K562 (cell line): ENCODE measurements at regions not wholly inside any gene's neighbourhood (a gene's known extent, or its start where the extent isn't known, plus 50 kb on each side); places are given as distances from the start of the nearest gene placed in this dataset.

ENCODE experiments used
- ARID2 ChIP-seq: fragments of 450-650 bp; IDR thresholded peaks from 2 replicates; pipeline ENCODE4 v1.6.1; 2017; ENCODE audit warnings: antibody characterized with exemption, mild to moderate bottlenecking
- ESRRA ChIP-seq: fragments of 450-650 bp; IDR thresholded peaks from 2 replicates; pipeline ENCODE4 v1.6.1; 2014; ENCODE audit warnings: low read depth, mild to moderate bottlenecking, moderate library complexity, borderline replicate concordance
- GATAD2B ChIP-seq: fragments of 450-650 bp; IDR thresholded peaks from 2 replicates; pipeline ENCODE4 v1.6.1; 2017; ENCODE audit warnings: mild to moderate bottlenecking, borderline replicate concordance
- HEY1 ChIP-seq: fragments of 250-450 bp; sonication (Bioruptor Pico); IDR thresholded peaks from 2 replicates; pipeline ENCODE4 v1.5.0; 2020; ENCODE audit warnings: mild to moderate bottlenecking, moderate library complexity, borderline replicate concordance
- ILK ChIP-seq: fragments of 450-650 bp; IDR thresholded peaks from 2 replicates; pipeline ENCODE4 v1.6.1; 2016; ENCODE audit warnings: missing genetic modification characterization, low read depth, mild to moderate bottlenecking, missing compliant biosample characterization, moderate library complexity, borderline replicate concordance
- KDM4B ChIP-seq, 2 experiments: fragments of 450-650 bp in 1 of 2; sonication (generic) in 1 of 2; IDR thresholded peaks; 2 replicates each; pipeline ENCODE4 v1.6.1; 2016 to 2017; ENCODE audit warnings: borderline replicate concordance in 2 of 2, antibody characterized with exemption in 1 of 2, low read depth in 1 of 2, mild to moderate bottlenecking in 1 of 2
- NCOR1 ChIP-seq: fragments of 450-650 bp; IDR thresholded peaks from 2 replicates; pipeline ENCODE4 v1.6.1; 2016; ENCODE audit warnings: mild to moderate bottlenecking, moderate library complexity
- NFRKB ChIP-seq: fragments of 450-650 bp; IDR thresholded peaks from 2 replicates; pipeline ENCODE4 v1.6.1; 2016; ENCODE audit warnings: low read depth
- NR2C2 ChIP-seq, 2 experiments: fragments of 200-800 bp in 1 of 2; sonication (Bioruptor generic) in 1 of 2; sonication (generic) in 1 of 2; formaldehyde crosslinking in 1 of 2; IDR thresholded peaks; 2 replicates each; pipeline versions ENCODE4 v1.6.1 to v1.8.0; 2016 to 2022; ENCODE audit warnings: mild to moderate bottlenecking in 1 of 2, missing compliant biosample characterization in 1 of 2, missing genetic modification characterization in 1 of 2, missing genetic modification reagents in 1 of 2
- RBM17 ChIP-seq: fragments of 200-400 bp; formaldehyde crosslinking; IDR thresholded peaks from 2 replicates; pipeline ENCODE4 v1.6.1; 2017; ENCODE audit warnings: low read depth, mild to moderate bottlenecking, low read length, borderline replicate concordance
- SRSF7 ChIP-seq: fragments of 200-400 bp; formaldehyde crosslinking; optimal IDR thresholded peaks from 2 replicates; pipeline ENCODE3; 2017; ENCODE audit warnings: mild to moderate bottlenecking, low read depth, low read length
- TSHZ1 ChIP-seq: fragments of 250-450 bp; sonication (Bioruptor Pico); IDR thresholded peaks from 2 replicates; pipeline ENCODE4 v1.4.0; 2020; ENCODE audit warnings: mild to moderate bottlenecking, moderate library complexity
- XRCC3 ChIP-seq: fragments of 450-650 bp; IDR thresholded peaks from 2 replicates; pipeline ENCODE4 v1.6.1; 2017; ENCODE audit warnings: mild to moderate bottlenecking, moderate library complexity
- ZHX1 ChIP-seq: fragments of 150-350 bp; conservative IDR thresholded peaks from 2 replicates; pipeline ENCODE4 v1.6.1; 2014; ENCODE audit warnings: low read length
- ZNF347 ChIP-seq: fragments of 450-650 bp; formaldehyde crosslinking; IDR thresholded peaks from 2 replicates; pipeline ENCODE4 v1.4.0; 2020; ENCODE audit warnings: low read depth, mild to moderate bottlenecking, moderate library complexity
- TF ChIP-seq, protein P1 (sequence below): fragments of 450-650 bp; formaldehyde crosslinking; IDR thresholded peaks from 2 replicates; pipeline ENCODE4 v1.4.0; 2020; ENCODE audit warnings: mild to moderate bottlenecking, moderate library complexity
- TF ChIP-seq, protein P2 (sequence below): sonication (generic); formaldehyde crosslinking; IDR thresholded peaks from 2 replicates; pipeline ENCODE4 v1.8.0; 2022; ENCODE audit warnings: mild to moderate bottlenecking, missing genetic modification reagents

DNA sequence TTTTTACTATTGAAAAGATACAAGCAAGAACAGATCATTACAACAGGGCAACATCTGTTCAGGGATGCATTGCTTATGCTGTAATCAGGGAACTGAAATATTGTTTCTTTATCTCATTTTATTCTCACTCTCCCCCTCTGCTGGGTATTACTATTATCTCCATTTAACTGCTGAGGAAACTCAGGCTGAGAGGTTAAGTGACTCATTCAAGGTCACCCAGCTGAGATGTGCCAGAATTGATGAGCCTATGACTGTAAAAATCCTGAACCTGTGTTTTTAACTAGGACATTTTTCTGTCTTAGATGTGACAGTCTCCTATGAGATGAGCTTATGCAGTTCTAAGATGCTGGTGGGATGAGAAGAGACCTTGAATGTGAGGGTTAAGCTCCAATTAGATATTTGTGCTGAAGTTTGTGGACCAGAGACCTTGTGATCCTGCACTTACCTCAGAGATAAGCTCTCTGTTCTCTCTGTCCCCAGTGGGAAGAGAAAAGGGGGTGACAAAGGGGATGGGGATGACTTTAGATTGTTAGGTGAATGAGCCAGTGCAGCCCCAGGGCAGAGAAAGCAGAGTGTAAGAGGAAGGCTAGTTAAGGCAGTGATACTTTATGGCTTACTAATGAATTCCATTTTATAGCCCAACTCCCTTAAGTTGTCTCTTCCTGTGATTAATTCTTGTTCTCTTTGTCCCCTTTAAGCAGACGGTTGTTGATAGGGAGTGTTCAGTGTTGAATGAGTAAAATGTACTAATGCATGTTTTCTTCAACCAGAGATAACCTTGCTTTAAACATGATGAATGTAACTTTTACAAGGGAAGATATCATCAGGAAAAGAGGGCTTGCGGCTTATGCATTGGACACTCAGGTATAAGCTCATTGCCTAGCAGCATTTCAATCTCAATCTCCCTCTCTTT, 111.4 kb downstream of the HLX start (continued):
- TF ChIP-seq, protein P1, sequence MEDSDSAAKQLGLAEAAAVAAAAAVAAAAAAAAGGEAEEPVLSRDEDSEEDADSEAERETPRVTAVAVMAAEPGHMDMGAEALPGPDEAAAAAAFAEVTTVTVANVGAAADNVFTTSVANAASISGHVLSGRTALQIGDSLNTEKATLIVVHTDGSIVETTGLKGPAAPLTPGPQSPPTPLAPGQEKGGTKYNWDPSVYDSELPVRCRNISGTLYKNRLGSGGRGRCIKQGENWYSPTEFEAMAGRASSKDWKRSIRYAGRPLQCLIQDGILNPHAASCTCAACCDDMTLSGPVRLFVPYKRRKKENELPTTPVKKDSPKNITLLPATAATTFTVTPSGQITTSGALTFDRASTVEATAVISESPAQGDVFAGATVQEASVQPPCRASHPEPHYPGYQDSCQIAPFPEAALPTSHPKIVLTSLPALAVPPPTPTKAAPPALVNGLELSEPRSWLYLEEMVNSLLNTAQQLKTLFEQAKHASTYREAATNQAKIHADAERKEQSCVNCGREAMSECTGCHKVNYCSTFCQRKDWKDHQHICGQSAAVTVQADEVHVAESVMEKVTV (CRISPR knock-in tag) = 0 out of 2 replicates have a peak, but pooled peaks have one; percentile 28
- TF ChIP-seq NFRKB (no peak), SRSF7 (no peak), ILK (tag) (no peak), ZNF347 (CRISPR knock-in tag) (no peak), XRCC3 (no peak), ESRRA (peak; percentile 89), RBM17 (no peak), NCOR1 (0 out of 2 replicates have a peak, but pooled peaks have one; percentile 10), NR2C2 (CRISPR knock-in tag; IDR thresholded peaks at IDR 0.05) (no peak), NR2C2 (tag; IDR thresholded peaks at IDR 0.05) (0 out of 2 replicates have a peak, but pooled peaks have one; percentile 21), TSHZ1 (CRISPR knock-in tag) (no peak), GATAD2B (no peak), KDM4B (IDR thresholded peaks at IDR 0.05; ENCODE audit: borderline replicate concordance in 2 of 2, low read depth in 1 of 2) (no peak), HEY1 (no peak), ARID2 (no peak), ZHX1 (no peak)
- TF ChIP-seq, protein P2, sequence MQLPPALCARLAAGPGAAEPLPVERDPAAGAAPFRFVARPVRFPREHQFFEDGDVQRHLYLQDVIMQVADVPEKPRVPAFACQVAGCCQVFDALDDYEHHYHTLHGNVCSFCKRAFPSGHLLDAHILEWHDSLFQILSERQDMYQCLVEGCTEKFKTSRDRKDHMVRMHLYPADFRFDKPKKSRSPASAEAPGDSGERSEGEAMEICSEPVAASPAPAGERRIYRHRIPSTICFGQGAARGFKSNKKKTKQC (CRISPR knock-in tag) = no peak
